Right lobe of liver (tissue), 4 donors: ENCODE measurements at regions not wholly inside any gene's neighbourhood (a gene's known extent, or its start where the extent isn't known, plus 50 kb on each side); places are given as distances from the start of the nearest gene placed in this dataset.

Experiments used
- POLR2A ChIP-seq: fragments of 450-650 bp; IDR thresholded peaks from one replicate; pipeline ENCODE4 v1.6.1; 2017; ENCODE audit warnings: antibody characterized with exemption, mild to moderate bottlenecking
- TF ChIP-seq, protein P1 (sequence below), 4 donors: fragments of 200-600 bp in 3 of 4; fragments of 450-650 bp in 1 of 4; IDR thresholded peaks; one replicate each; pipeline versions ENCODE4 v1.5.1 to v1.8.0; 2016 to 2022; ENCODE audit warnings: antibody characterized with exemption in 4 of 4, mild to moderate bottlenecking in 2 of 4
- donor health status: DM: no; HTN: no; CAD: no.
- donor health status: DM: no; HTN: no; CAD: no.
- donor health status: DM: no; HTN: yes; CAD: no.

DNA sequence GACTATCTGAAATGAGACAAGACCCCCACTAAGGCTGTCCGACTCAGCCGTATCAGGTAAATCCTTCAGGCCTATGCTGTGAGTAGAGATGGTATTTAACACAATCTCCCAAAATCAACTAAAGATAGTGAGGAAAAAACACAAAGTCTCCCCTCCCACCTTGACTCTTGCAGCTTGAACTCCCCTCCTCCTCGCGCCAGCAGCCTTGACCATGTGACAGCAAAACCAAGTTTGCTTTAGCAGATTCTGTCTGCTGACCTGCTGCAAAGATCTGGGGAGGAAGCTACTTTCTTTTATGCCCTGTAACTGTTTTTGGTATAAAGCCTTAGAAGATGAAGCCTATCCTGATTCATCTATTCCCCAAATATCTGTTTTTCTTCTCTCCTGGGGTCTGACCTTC lies 509.5 kb downstream of the CDH26 start:
- TF ChIP-seq, protein P1, sequence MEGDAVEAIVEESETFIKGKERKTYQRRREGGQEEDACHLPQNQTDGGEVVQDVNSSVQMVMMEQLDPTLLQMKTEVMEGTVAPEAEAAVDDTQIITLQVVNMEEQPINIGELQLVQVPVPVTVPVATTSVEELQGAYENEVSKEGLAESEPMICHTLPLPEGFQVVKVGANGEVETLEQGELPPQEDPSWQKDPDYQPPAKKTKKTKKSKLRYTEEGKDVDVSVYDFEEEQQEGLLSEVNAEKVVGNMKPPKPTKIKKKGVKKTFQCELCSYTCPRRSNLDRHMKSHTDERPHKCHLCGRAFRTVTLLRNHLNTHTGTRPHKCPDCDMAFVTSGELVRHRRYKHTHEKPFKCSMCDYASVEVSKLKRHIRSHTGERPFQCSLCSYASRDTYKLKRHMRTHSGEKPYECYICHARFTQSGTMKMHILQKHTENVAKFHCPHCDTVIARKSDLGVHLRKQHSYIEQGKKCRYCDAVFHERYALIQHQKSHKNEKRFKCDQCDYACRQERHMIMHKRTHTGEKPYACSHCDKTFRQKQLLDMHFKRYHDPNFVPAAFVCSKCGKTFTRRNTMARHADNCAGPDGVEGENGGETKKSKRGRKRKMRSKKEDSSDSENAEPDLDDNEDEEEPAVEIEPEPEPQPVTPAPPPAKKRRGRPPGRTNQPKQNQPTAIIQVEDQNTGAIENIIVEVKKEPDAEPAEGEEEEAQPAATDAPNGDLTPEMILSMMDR (IDR thresholded peaks at IDR 0.05) = no peak
- TF ChIP-seq POLR2A = no peak
